ENCODE measurements at regions not wholly inside any gene's neighbourhood (a gene's known extent, or its start where the extent isn't known, plus 50 kb on each side); places are given as distances from the start of the nearest gene placed in this dataset.

GRCh38 chr16:72236866-72237265, 64.9 kb upstream of the PMFBP1 start:
- TF ChIP-seq CTCF (IDR thresholded peaks at IDR 0.05; ENCODE audit: low read depth, low read length): no peak
- DNase-seq (ENCODE audit: low read depth in 2 of 2): no peak
- no peak overlapping the region for H3K4me3 ChIP-seq (replicated peaks in 1 of 2; ENCODE audit: low read depth in 2 of 2, low read length in 2 of 2)

- TF ChIP-seq CTCF (IDR thresholded peaks at IDR 0.05; ENCODE audit: low read depth, low read length): no peak
- no peak for DNase-seq (ENCODE audit: low read depth in 2 of 2)
- H3K4me3 ChIP-seq (replicated peaks in 1 of 2; ENCODE audit: low read depth in 2 of 2, low read length in 2 of 2): no peak overlapping the region
Measured at GRCh38 chr16:72234387-72234786, 62.4 kb upstream of the PMFBP1 start.

GRCh38 chr16:72228014-72228413, 56.1 kb upstream of the PMFBP1 start:
- DNase-seq (ENCODE audit: low read depth in 2 of 2): no peak
- no peak for TF ChIP-seq CTCF (IDR thresholded peaks at IDR 0.05; ENCODE audit: low read depth, low read length)
- H3K4me3 ChIP-seq (replicated peaks in 1 of 2; ENCODE audit: low read depth in 2 of 2, low read length in 2 of 2): no peak overlapping the region

GRCh38 chr16:72226136-72226535, 54.2 kb upstream of the PMFBP1 start:
- DNase-seq (ENCODE audit: low read depth in 2 of 2): no peak
- no peak for TF ChIP-seq CTCF (IDR thresholded peaks at IDR 0.05; ENCODE audit: low read depth, low read length)
- no peak overlapping the region for H3K4me3 ChIP-seq (replicated peaks in 1 of 2; ENCODE audit: low read depth in 2 of 2, low read length in 2 of 2)

- no peak for TF ChIP-seq CTCF (IDR thresholded peaks at IDR 0.05; ENCODE audit: low read depth, low read length)
- DNase-seq (ENCODE audit: low read depth in 2 of 2): no peak
- H3K4me3 ChIP-seq (replicated peaks in 1 of 2; ENCODE audit: low read depth in 2 of 2, low read length in 2 of 2): no peak overlapping the region
Measured at GRCh38 chr16:72224260-72224768, 52.4 kb upstream of the PMFBP1 start.

GRCh38 chr16:72222503-72222902, 50.5 kb upstream of the PMFBP1 start:
- TF ChIP-seq CTCF (IDR thresholded peaks at IDR 0.05; ENCODE audit: low read depth, low read length): no peak
- no peak overlapping the region for H3K4me3 ChIP-seq (replicated peaks in 1 of 2; ENCODE audit: low read depth in 2 of 2, low read length in 2 of 2)
- no peak for DNase-seq (ENCODE audit: low read depth in 2 of 2)

Data from cardiac fibroblast (primary cell).